Fibroblast of lung (primary cell): ENCODE measurements at regions not wholly inside any gene's neighbourhood (a gene's known extent, or its start where the extent isn't known, plus 50 kb on each side); places are given as distances from the start of the nearest gene placed in this dataset.
A peak's percentile ranks its signal among the peaks of the same experiment; 100 is the strongest.

Experiments
- DNase-seq, 2 donors: peaks; one replicate each; pipeline versions ENCODE4 v3.0.0 to v3.0.0-alpha.2; 2010; ENCODE audit warnings: low read depth in 2 of 2
- H2AFZ ChIP-seq: 2 replicates; pipeline ENCODE4 v1.5.1; 2012; ENCODE audit warnings: low read length, control low read depth, inconsistent platforms
- H3K27ac ChIP-seq: 2 replicates; pipeline ENCODE4 v1.5.1; 2011; ENCODE audit warnings: low read length, control low read depth; ENCODE audit not compliant: insufficient read depth
- H3K27me3 ChIP-seq: 2 replicates; pipeline ENCODE4 v1.5.1; 2011; ENCODE audit warnings: mild to moderate bottlenecking, low read length; ENCODE audit not compliant: control insufficient read depth, insufficient read depth
- H3K36me3 ChIP-seq: 2 replicates; pipeline ENCODE4 v1.5.1; 2011; ENCODE audit warnings: low read length; ENCODE audit not compliant: control insufficient read depth, insufficient read depth
- H3K4me1 ChIP-seq: 2 replicates; pipeline ENCODE4 v1.5.1; 2011; ENCODE audit warnings: low read length; ENCODE audit not compliant: control insufficient read depth, insufficient read depth; ENCODE audit errors: extremely low read depth
- H3K4me2 ChIP-seq: 2 replicates; pipeline ENCODE4 v1.5.1; 2011; ENCODE audit warnings: low read length, control low read depth; ENCODE audit not compliant: insufficient read depth; ENCODE audit errors: extremely low read depth
- H3K4me3 ChIP-seq, 4 experiments: fragments of 200-600 bp in 1 of 4; sonication (generic) in 1 of 4; replicated peaks in 1 of 4; 2 replicates each; pipeline ENCODE4 v1.5.1; 2011 to 2016; ENCODE audit warnings: low read length in 4 of 4, low read depth in 3 of 4, mild to moderate bottlenecking in 3 of 4, control low read depth in 2 of 4, inconsistent platforms in 1 of 4, mixed read lengths in 1 of 4; ENCODE audit not compliant: insufficient read depth in 1 of 4; ENCODE audit errors: control extremely low read depth in 1 of 4
- H3K79me2 ChIP-seq: 2 replicates; pipeline ENCODE4 v1.5.1; 2012; ENCODE audit warnings: mild to moderate bottlenecking, low read length, inconsistent platforms; ENCODE audit not compliant: control insufficient read depth, insufficient read depth
- H3K9ac ChIP-seq: 2 replicates; pipeline ENCODE4 v1.5.1; 2011; ENCODE audit warnings: mild to moderate bottlenecking, low read length, control low read depth; ENCODE audit not compliant: insufficient read depth
- H3K9me3 ChIP-seq: 2 replicates; pipeline ENCODE4 v1.5.1; 2012; ENCODE audit warnings: low read depth, low read length; ENCODE audit not compliant: control insufficient read depth, insufficient read depth
- H4K20me1 ChIP-seq: 2 replicates; pipeline ENCODE4 v1.5.1; 2011; ENCODE audit warnings: low read length; ENCODE audit not compliant: control insufficient read depth, insufficient read depth; ENCODE audit errors: extremely low read depth
- CTCF ChIP-seq, 2 donors: IDR thresholded peaks in 1 of 2; conservative IDR thresholded peaks in 1 of 2; 1 replicate in 1 of 2; 2 replicates in 1 of 2; pipeline ENCODE4 v1.5.1; 2011 to 2012; ENCODE audit warnings: low read length in 2 of 2, control low read depth in 1 of 2, inconsistent platforms in 1 of 2, low read depth in 1 of 2, mild to moderate bottlenecking in 1 of 2
- EZH2 ChIP-seq: IDR thresholded peaks from 2 replicates; pipeline ENCODE4 v1.5.1; 2012; ENCODE audit warnings: low read length, control low read depth, mild to moderate bottlenecking; ENCODE audit errors: missing control alignments

- H3K4me3 ChIP-seq, result no peak overlapping the region
- H2AFZ ChIP-seq, result no peak overlapping the region
- H3K27me3 ChIP-seq, result no peaks in the 10 kb centered on the region
- H3K27ac ChIP-seq, result peak overlapping the region; percentile 30
- peaks cover 5% of the 10 kb centered on the region for H3K4me1 ChIP-seq
- H3K79me2 ChIP-seq, result no peaks in the 10 kb centered on the region
- no peak overlapping the region for H3K9ac ChIP-seq
- no peak for TF ChIP-seq CTCF (conservative IDR thresholded peaks at IDR 0.05 in 1 of 2, IDR thresholded peaks at IDR 0.05 in 1 of 2; ENCODE audit: low read depth in 1 of 2, low read length in 2 of 2)
- no peak for TF ChIP-seq EZH2
- H4K20me1 ChIP-seq, result no peaks in the 10 kb centered on the region
- H3K36me3 ChIP-seq, result no peaks in the 10 kb centered on the region
- no peak overlapping the region for H3K4me2 ChIP-seq
- DNase-seq, result no peak
- H3K9me3 ChIP-seq, result no peaks in the 10 kb centered on the region
Measured at GRCh38 chr7:124460056-124460450, 305.5 kb downstream of the GPR37 start.

- Histone ChIP-seq H2AFZ (no peak overlapping the region), H3K4me2 (peak overlapping the region; percentile 19)
- TF ChIP-seq CTCF (conservative IDR thresholded peaks at IDR 0.05 in 1 of 2, IDR thresholded peaks at IDR 0.05 in 1 of 2; ENCODE audit: low read depth in 1 of 2, low read length in 2 of 2) (no peak), EZH2 (no peak)
Measured at GRCh38 chr7:124459101-124460055, 306.2 kb downstream of the GPR37 start.

GRCh38 chr7:124457841-124458240 is 307.8 kb downstream of the GPR37 start:
- Histone ChIP-seq H3K4me1 (peaks cover 5% of the 10 kb centered on the region), H3K79me2 (no peaks in the 10 kb centered on the region), H2AFZ (no peak overlapping the region), H3K27me3 (no peaks in the 10 kb centered on the region), H3K36me3 (no peaks in the 10 kb centered on the region), H3K4me2 (peak overlapping the region; percentile 52), H3K9me3 (no peaks in the 10 kb centered on the region), H4K20me1 (no peaks in the 10 kb centered on the region), H3K4me3 (peak overlapping the region in 1 of 4 experiments; percentile 18), H3K9ac (no peak overlapping the region), H3K27ac (no peak overlapping the region)
- DNase-seq, result peak; percentile 46 to 67
- TF ChIP-seq EZH2 (no peak), CTCF (conservative IDR thresholded peaks at IDR 0.05 in 1 of 2, IDR thresholded peaks at IDR 0.05 in 1 of 2; ENCODE audit: low read depth in 1 of 2, low read length in 2 of 2) (no peak)

More at GRCh38 chr7:124459101-124460055, 306.2 kb downstream of the GPR37 start:
- no peaks in the 10 kb centered on the region for H3K36me3 ChIP-seq
- H3K27ac ChIP-seq, result peak overlapping the region; percentile 43
- H4K20me1 ChIP-seq, result no peaks in the 10 kb centered on the region
- peak; percentile 45 to 97 for DNase-seq
- H3K9me3 ChIP-seq, result no peaks in the 10 kb centered on the region
- H3K4me1 ChIP-seq, result peaks cover 5% of the 10 kb centered on the region
- peak overlapping the region in 2 of 4 experiments; percentile 17 to 30 for H3K4me3 ChIP-seq
- H3K9ac ChIP-seq, result no peak overlapping the region
- H3K27me3 ChIP-seq, result no peaks in the 10 kb centered on the region
- H3K79me2 ChIP-seq, result no peaks in the 10 kb centered on the region
